GM18526 (cell line): ENCODE measurements at regions not wholly inside any gene's neighbourhood (a gene's known extent, or its start where the extent isn't known, plus 50 kb on each side); places are given as distances from the start of the nearest gene placed in this dataset.

ENCODE experiments used
- POLR2A ChIP-seq: IDR thresholded peaks from 3 replicates; pipeline ENCODE4 v1.6.1; 2011; ENCODE audit not compliant: insufficient read length; ENCODE audit errors: extremely low read depth

- no peak for TF ChIP-seq POLR2A
Observed at GRCh38 chr10:130435961-130436360, 299.8 kb downstream of the GLRX3 start.

GRCh38 chr10:130438861-130439260, 302.7 kb downstream of the GLRX3 start:
- no peak for TF ChIP-seq POLR2A

- TF ChIP-seq POLR2A = no peak
Observed at GRCh38 chr10:130439766-130440165, 303.6 kb downstream of the GLRX3 start.

- no peak for TF ChIP-seq POLR2A
Observed at GRCh38 chr10:130440494-130440893, 304.3 kb downstream of the GLRX3 start.

- no peak for TF ChIP-seq POLR2A
Observed at GRCh38 chr10:130440971-130441370, 304.8 kb downstream of the GLRX3 start.

- TF ChIP-seq POLR2A = no peak
Observed at GRCh38 chr10:130443066-130443465, 306.9 kb downstream of the GLRX3 start.

GRCh38 chr10:130453036-130453720, 317.0 kb downstream of the GLRX3 start:
- no peak for TF ChIP-seq POLR2A

- TF ChIP-seq POLR2A = no peak
Observed at GRCh38 chr10:130453721-130454542, 317.7 kb downstream of the GLRX3 start.

GRCh38 chr10:130454543-130455000, 318.4 kb downstream of the GLRX3 start:
- TF ChIP-seq POLR2A = no peak

- no peak for TF ChIP-seq POLR2A
Observed at GRCh38 chr10:130455111-130455695, 319.0 kb downstream of the GLRX3 start.

GRCh38 chr10:130455791-130456190, 319.6 kb downstream of the GLRX3 start:
- no peak for TF ChIP-seq POLR2A

GRCh38 chr10:130456616-130457015, 320.4 kb downstream of the GLRX3 start:
- no peak for TF ChIP-seq POLR2A

- no peak for TF ChIP-seq POLR2A
Observed at GRCh38 chr10:130458509-130458908, 322.3 kb downstream of the GLRX3 start.

- no peak for TF ChIP-seq POLR2A
Observed at GRCh38 chr10:130459011-130459410, 322.8 kb downstream of the GLRX3 start.

- TF ChIP-seq POLR2A = no peak
Observed at GRCh38 chr10:130459851-130460490, 323.8 kb downstream of the GLRX3 start.
